NCI-H510A treated with DMSO at 0.1 percent for 48 hours (cell line): ENCODE measurements at regions not wholly inside any gene's neighbourhood (a gene's known extent, or its start where the extent isn't known, plus 50 kb on each side); places are given as distances from the start of the nearest gene placed in this dataset.
"Not testable (repeated sequence)": the region's sequence is repeated elsewhere in the genome, so short reads cannot be mapped to it uniquely, and the experiment has no call there.

ENCODE experiments used
- DNase-seq: peaks from one replicate; lab custom pipeline; 2025; lab: John Stamatoyannopoulos, UW

GRCh38 chr18:78855188-78855587 is 124.4 kb upstream of the SALL3 start:
- DNase-seq, result no peak

- no peak for DNase-seq
These were observed 122.9 kb upstream of the SALL3 start for GRCh38 chr18:78856569-78857313.

DNA sequence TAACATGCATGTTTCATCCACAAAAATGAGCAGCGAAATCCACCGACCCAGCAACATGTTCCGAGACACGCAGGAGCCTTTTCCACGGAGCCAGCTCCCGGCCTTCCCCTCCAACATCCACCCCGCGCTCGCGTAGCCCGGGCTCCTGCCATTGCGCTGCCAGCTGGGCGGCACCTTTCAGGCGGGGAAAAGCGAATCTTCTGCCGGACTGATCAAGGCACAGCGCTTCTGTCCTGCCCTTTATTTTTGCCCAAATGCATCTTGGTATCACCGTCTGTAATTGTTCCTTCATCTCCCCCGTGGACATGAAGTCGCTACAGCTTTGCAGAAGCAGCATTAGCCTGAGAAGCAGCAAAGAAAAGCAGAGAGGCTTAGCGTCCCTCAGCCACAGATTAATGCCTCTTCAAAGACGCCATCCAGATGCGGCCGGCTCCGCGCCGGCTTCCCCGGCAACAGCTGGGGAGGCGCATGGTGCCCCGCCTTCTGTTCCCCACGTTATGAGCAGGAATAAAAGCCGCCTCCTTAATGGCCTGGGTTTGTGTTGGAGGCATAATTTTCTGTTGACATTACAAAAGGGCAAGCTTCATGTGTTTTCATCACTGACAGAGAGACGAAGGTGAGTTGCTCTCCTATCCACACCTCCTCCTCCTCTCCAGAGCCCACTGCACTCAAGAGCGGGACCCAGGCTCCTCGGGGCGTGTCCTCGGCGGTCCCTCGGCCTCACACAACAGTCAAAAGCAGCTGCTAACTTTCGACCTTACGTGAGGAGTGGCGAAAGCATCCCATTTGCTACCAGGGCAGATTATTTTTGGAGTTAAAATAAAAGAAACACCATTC is 122.1 kb upstream of the SALL3 start:
- no peak for DNase-seq

DNA sequence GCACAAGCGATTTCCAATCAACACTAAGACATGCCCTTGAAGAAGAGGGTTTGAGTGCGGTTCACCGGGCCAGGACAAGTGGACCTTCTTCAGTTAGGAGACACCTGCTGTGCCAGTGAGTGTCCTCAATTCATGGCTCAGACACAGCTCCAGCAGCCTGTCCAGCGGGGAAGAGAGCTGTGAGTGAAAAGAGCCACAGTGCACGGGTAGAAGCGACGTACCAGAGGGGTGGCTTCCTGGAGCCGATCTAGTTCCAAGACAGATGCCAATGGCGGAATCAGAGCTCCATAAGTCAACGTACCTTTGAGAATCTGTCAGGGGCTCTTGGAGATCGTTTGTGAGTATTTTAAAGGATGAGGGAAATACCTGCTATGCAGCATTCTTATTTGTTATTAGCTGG is 119.9 kb upstream of the SALL3 start:
- DNase-seq, result no peak

- DNase-seq, result no peak
These were observed 119.5 kb upstream of the SALL3 start for GRCh38 chr18:78860117-78860516.

DNA sequence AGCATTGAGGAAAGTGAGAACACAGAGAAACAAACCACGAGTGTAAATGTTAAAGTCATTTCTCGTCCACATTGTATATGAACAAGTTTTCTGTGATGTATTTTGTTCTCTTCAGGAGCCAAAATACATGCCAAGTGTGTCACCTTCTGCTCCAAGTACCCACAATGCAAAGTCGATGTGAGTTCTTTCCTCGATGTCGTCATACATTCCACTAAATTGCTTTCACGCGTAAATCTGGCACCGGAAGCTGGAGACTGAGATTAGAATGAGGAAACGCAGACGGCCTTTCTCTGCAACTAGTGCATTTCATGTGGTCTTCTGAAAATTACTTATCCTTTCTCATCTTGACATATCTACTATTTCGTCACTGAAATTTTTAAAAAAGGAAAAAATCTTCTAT is 118.5 kb upstream of the SALL3 start:
- no peak for DNase-seq

DNA sequence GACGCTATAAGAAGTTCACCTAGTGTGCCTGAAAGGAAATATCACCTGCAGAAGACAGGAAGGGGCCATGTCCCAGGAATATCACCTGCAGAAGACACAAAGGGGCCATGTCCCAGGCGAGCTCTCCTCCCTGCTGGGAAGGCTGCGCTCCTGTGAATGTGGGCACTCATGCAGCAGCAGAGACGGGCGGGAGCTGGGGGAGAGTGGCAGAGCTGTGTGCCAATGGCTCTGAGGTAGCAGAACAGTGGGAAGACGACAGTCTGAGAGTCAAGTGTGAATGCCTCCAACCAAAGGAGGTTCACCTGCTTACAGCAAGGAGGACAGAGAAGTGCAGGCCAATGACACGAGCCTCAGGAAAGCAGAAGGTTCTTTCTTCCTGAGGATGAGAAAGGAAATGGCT is 117.9 kb upstream of the SALL3 start:
- DNase-seq, result no peak

- no peak for DNase-seq
These were observed 117.2 kb upstream of the SALL3 start for GRCh38 chr18:78862395-78862794.

DNA sequence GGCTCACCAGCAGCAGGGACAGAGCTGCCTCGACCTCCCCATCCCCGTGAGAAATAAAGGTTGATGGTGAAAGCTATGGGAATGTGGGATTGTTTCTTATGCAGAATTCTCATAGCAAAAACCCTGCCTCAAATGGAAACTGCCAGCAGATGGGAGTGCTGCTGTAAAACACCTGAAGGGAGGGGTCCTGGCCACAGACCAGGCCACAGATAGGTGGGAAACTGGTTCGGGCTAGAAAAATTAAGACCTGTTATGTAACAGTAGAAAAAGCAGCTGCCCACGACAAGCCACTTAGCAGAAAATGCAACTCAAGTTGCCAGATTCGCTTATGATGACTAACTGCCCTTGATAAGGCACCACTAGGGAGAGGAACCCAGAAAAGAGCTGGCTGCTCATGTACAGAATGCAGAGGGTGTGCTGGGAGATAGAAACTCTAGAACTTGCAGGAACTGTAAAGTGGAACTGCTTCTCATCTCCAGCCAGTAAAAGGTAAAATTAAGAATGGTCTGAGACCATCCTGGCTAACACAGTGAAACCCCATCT is 114.5 kb upstream of the SALL3 start:
- DNase-seq, result no peak

DNA sequence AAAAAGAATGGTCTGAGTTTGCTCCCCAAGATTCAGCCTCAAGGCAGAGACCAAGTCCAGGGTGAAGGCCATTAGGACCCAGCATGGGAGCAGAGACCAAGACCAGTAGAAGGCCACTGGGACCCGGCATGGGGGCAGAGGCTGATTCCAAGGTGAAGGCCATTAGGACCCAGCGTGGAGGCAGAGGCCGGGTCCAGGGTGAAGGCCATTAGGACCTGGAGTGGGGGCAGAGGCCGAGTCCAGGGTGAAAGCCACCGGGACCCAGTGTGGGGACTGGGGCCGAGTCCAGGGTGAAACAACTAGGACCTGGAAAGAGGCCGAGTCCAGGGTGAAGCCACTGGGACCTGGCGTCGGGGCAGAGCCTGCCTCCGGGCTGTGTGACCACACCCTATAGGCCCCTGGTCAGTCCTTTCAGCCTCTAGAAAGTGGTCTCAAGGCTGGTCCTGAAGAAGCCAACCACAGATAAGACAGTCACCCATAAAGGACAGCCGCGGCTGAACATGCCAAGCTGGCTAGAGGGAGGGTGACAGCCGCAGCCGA is 113.8 kb upstream of the SALL3 start:
- no peak for DNase-seq

DNA sequence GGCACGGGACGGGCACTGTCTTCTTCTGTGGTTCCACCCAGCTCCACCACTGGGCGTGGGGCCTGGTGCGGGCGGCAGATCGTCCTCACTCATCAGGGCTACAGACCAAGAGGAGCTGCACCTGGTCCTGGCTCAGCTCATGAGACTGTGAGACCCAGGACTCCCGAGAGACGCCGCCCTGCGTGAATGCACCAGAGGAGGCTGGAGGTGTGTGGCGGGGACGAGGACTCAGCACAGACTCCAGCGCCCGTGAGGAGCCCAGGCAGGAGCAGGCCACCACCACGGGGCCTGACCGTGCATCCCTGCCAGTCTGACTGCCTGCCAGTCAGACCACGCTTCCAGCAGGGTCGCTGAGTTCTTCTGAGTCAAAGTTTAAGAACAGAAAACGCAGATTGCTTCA is 112.5 kb upstream of the SALL3 start:
- DNase-seq, result no peak

- no peak for DNase-seq
These were observed 111.0 kb upstream of the SALL3 start for GRCh38 chr18:78868330-78869316.

DNA sequence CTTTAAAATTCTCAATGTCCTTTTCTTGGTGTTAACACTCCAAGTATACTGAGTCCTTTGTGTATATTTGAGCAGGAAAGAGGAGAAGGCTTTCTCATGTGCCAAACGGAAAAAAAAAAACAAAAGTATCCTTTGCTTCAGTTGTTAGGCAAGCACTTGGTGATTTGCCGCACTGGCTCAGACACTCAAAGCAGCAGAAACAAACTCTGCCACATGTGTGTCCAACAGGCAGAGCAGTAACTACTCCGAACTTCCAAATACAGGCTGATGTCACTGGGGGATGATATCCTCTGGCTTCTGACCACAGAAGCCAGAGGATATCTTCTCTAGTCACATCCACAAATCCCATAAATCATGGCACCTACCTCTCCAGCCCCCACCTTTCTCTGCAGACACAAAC is 108.0 kb upstream of the SALL3 start:
- DNase-seq, result no peak

- no peak for DNase-seq
These were observed 105.6 kb upstream of the SALL3 start for GRCh38 chr18:78873926-78874500.

DNA sequence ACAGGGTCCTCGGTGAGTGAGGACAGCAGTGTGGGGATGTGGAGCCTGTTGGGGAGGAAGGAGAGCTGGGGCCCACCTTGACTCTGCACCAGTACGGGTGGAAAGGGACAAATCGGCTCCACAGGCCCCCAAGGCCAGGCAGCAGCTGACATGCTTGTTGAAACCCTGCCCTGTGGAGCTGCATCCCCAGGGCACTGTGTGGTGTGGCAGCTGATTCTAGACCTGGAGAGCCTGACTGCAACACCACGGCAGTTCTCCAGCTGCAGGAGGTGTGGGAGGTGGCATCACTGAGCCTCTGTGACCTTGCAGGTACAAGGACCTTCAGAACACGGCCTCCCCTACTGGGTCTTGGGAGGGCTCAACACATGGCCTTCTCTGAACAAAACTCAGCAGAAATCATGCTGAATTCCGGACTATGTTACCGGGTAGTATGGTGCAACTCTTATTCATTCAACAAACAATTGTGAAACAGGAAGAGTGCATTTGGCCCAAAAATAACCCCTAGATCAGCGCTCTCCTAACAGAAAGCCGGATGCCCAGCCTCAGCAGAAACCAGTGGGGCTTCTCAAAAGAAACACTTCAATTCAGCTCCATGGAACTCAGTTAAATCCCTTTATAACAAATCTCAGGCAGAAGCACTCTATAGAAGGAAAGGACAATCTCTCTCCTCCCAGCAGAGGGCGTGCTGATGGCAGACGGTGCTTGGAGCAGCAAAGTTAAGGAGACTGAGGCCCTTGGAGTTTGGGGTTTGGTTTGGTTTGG is 104.4 kb upstream of the SALL3 start:
- peak; percentile 70 for DNase-seq

- DNase-seq, result no peak
These were observed 103.6 kb upstream of the SALL3 start for GRCh38 chr18:78875778-78876650.

GRCh38 chr18:78876868-78877267 is 102.8 kb upstream of the SALL3 start:
- DNase-seq, result no peak

GRCh38 chr18:78878335-78878734 is 101.3 kb upstream of the SALL3 start:
- no peak for DNase-seq

DNA sequence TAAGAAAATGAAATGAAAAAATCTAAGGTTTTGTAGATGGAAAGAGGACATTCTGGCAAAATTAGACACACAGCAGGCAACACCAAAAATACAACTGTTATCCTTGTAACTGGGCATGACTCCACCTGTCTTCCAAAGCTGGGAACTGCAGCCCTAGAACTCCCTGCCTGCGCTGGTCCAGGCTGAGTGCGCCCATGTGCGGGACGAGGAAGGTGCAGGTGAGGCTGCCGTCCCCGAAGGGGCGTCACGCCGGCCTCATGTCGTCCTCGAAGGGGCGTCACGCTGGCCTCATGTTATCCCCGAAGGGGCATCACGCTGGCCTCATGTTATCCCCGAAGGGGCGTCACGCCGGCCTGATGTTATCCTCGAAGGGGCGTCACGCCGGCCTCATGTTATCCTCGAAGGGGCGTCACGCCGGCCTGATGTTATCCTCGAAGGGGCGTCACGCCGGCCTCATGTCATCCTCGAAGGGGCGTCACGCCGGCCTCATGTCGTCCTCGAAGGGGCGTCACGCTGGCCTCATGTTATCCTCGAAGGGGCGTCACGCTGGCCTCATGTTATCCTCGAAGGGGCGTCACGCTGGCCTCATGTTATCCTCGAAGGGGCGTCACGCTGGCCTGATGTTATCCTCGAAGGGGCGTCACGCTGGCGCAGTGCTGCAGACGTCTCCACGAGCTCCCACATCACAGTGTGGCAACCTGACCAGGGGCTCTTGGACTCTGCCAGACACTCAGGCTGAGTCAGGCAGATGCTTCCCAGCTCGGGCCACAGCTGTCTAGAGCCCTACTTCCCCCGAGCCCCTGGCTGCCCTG is 100.3 kb upstream of the SALL3 start:
- DNase-seq, result not testable (repeated sequence)
